ENCODE measurements at regions not wholly inside any gene's neighbourhood (a gene's known extent, or its start where the extent isn't known, plus 50 kb on each side); places are given as distances from the start of the nearest gene placed in this dataset.

GRCh38 chr4:189050643-189051042 lies 890.0 kb upstream of the FRG1 start:
- no peak for DNase-seq

- DNase-seq, result no peak
These were observed 887.1 kb upstream of the FRG1 start for GRCh38 chr4:189053621-189054020.

DNA sequence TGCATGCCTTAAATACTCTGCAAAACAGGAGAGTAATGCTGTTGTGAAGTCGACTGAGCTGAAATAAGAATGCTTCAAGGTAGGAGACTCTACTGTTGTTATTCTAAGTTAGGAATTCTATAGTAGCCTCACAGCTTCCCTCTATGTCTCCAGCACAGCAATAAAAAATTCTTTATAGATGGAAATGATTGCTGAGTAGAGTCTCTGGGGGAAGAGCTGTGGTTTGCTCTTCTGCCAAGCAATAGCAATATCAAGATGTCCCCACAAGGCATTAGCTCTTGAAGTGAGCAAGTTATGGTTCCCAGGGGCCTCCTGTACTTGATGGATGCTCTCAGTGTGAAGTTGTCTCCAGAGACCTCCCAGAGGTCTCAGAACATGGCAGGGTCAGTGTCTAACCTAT lies 880.6 kb upstream of the FRG1 start:
- DNase-seq, result no peak

DNA sequence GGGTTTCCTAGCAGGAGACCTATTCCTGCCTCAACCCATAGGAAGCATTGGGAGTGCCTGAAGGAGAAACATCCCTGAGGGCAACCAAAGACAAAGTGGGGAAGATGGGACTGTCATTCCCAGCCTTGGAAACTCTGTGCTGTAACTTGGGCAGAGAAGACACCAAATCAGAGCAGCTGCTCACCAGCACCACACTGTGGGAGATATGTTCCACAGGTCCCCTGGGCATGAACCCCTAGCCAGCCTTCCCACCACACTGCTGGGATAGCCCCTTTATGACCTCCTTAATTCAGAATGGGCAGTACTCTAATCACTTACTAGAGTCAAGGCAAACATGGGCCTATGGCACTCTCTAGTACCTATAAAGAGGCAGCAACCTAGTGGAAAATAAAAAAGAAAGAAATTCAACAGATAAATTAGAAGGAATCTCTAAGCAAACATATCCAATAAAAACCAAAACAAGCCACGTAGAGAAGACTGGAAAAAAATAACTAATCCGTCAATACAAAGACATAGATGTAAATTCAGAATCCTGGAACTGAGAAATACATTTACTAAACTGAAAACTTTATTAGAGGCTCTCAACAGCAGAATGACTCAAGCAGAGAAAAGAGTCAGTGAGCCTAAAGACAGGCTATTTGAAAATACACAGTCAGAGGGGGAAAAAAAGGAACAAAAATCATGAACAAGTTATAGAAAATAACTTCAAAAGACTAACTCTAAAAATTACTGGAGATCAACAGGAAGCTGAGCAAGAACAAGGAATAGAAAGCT lies 878.4 kb upstream of the FRG1 start:
- DNase-seq, result no peak

GRCh38 chr4:189069772-189070171 lies 870.9 kb upstream of the FRG1 start:
- no peak for DNase-seq

DNA sequence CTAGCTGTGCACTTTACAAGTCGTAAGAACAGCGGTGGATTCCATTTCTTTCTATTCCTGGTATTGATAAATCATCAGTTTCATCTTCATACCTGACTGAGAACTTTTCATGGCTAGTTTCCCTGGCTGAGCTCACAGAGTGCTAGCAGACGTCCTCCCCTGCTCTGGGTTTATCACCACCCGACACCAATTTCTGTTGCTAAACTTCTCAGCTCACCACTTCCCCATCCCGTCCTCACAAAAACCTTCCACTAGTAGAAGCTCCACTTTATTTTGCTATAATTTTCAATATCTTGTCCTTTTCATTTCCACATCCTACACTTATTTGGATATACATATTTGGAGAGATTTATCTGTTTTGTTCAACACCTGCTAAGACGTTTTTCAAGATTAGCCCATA lies 869.4 kb upstream of the FRG1 start:
- no peak for DNase-seq

DNA sequence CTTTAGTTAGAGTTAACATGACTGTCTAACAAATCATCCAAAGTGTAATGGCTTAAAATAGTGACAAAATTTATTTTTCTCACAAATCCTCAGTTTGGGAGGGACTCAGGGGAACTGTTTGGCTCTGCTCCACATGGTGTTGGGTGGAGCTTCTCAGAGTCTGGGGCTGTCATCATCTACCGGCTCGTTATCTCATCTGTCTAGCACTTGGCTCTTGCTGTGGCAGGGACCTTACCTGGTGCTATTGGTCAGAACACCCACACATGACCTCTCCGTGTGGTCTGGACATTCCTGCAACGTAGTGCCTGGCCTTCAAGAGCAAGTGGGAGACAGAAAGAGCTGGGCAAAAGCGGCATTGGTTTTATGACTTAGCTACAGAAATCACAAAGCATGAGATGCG lies 866.9 kb upstream of the FRG1 start:
- DNase-seq, result no peak

DNA sequence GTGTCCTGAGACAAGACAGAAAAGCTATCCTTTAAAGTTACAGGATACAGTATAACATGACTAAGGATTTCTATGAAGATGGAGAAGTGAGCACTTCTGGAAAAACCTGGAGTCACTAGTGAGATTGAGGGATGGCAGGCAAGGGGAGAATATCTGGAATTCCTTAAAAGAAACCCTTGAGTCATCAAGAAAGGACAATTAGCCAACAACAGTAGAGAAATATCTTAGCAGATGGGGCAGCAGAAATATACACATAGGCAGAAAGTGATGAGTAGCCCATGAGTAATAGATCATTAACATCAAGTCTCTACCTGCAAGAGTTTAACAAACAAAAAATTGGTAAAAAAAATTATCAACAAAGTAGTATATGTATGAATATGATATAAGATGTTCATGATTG lies 858.8 kb upstream of the FRG1 start:
- DNase-seq, result no peak

DNA sequence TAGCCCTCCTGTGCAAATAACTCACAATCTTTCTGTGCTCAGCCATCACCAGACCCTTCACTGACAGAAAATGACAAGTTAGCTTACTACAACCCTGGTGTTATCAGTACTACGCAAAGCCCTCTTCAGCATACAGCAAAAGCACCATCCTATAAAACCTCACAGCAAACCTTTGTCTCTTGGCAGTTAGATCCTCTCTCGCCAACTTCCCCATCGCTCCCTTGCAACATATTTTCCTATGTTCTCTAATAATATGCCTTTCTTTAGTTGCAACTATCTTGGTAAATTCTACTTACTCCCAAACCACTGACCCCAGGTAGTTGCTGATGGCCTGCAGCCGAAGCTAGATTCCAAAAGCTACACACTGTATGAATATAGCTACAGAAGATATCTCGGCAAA lies 856.9 kb upstream of the FRG1 start:
- DNase-seq, result no peak

- DNase-seq, result no peak
These were observed 856.0 kb upstream of the FRG1 start for GRCh38 chr4:189084671-189085070.

DNA sequence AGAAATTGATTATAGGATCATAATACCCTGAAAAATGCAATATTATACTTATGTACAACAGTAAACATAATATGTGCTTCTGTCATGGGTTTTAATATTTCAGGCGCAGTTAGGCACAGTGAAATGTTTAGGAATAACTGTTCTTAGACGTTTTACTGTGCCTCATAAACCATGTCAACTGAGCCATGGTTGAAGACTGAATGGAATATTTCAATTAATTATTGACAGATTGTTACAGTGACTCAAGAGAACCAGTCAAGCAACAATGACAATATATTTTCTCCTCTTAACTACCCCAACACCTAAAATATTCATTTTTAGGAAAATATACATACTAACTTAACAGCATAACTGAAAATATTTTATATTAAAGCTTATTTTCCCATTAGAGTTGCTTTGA lies 852.7 kb upstream of the FRG1 start:
- DNase-seq, result no peak

- no peak for DNase-seq
These were observed 851.9 kb upstream of the FRG1 start for GRCh38 chr4:189088780-189089179.

DNA sequence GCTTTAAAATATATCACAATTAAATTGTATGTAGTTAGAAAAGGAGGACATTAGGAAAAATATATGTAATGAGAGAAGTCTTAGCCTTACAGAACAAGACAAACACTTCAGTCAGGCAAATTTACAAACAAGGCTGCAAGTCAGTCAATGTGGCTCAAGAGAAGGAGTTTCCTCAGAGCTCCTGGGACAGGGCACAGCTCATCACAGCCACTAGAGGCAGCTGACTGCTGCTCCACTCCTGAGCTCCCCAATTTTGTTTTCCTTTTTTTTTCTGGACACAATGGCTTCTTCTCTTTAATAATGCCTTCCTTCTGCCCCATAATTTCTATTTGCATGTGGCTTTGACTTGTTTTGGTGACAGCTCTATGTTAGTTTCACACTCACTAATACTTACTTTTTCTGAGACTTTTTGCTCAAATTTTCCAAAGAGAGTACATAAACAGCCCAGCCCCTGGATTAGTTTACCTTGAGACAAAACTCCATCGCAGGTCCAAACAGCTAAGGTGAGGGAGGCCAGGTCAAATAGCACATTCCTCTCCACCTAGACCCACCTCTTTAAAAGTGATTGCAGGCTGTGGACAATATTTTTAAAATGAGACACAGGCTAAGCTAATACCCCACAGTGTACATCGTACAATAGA lies 850.4 kb upstream of the FRG1 start:
- no peak for DNase-seq

- peak; percentile 37 for DNase-seq
These were observed 848.1 kb upstream of the FRG1 start for GRCh38 chr4:189092581-189092980.

DNA sequence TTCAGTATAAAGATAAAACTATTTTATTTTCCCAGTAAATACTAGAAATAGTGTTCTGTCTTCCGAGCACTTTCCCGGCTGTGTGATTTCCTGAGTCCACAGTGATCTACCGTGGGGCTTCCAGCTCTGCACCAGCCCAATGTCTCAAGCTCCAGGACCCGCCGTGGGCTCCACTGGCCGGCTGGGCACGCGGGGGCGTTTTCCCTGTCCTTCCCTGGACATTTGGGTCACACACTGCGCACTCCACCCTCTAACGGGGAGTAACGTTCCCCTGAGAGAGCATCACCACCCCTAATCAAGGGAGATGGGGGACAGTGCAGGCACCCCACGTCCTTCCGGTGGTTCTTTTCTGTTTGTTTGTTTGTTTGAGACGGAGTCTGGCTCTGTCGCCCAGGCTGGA lies 844.6 kb upstream of the FRG1 start:
- no peak for DNase-seq

GRCh38 chr4:189096717-189097116 lies 844.0 kb upstream of the FRG1 start:
- DNase-seq, result no peak

DNA sequence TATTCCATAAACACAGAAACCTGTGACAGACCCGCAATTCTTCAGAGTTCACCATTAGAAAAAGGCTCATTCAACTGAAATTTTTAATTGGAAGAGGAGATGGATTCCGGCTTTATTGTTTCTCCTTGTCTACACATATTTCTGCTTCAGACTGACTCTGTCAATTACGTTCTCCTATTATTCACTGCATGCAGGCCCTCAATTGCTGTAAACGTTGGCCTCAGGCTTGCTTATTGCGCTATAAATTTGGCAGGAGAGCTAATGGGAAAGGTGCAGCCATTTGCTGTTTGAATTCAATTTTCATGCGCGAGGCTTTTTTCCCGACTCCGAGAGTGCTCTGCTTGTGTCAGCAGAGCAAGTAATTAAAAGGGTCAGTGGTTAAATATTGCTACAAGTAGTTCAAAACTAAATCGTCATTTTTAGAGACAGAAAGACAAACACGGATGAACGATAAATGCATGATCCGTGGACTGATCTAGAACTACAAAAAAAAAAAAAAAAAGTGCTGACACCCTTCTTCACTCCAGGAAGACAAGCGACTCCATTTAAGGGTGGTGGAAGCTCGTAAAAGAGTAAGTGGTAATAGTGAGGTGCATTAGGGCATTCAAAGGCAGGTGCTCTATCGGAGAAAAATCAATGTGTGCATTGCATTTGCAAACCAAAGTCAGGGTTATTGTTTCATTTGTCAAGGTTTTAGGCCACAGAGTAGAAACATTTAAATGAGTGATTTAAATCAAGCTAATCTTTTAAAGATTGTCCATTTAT lies 841.6 kb upstream of the FRG1 start:
- DNase-seq, result no peak

DNA sequence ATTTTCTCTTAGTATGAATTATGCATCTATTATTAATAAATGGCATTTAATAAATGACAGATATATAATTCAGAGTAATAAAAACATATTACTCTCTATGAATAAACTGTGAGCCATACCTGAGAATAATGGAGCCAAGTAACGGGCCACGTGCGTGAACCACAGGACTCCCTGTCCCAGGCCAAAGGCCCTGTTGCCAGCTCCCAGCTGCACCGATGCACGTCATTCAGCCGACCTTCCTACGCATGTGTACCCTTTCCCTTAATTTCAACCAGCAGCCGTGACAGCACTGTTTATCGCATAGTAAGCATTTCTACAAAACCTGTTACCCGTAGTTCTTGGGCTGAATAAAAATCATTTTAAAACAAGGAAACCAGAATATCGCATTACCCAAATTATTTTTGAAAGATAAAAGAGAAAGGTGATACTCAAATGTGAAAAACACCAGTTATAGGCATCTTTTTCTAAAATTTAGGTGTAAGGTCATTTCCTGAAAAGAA lies 827.2 kb upstream of the FRG1 start:
- no peak for DNase-seq

DNA sequence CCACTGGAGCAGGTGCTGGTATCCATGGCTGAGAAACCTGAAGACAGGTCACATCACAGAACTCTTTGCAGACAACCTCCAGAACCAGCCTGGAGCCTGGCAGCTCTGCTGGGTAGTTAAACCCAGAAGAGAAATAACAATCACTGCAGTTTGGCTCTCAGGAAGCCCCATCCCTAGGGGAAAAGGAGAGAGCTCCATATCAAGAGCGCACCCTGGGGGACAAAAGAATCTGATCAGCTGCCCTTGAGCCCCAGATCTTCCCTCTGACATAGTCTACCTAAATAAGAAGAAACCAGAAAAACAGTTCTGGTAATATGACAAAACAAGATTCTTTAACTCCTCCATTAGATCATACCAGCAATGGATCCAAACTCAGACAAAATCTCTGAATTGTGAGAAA lies 823.2 kb upstream of the FRG1 start:
- no peak for DNase-seq

DNA sequence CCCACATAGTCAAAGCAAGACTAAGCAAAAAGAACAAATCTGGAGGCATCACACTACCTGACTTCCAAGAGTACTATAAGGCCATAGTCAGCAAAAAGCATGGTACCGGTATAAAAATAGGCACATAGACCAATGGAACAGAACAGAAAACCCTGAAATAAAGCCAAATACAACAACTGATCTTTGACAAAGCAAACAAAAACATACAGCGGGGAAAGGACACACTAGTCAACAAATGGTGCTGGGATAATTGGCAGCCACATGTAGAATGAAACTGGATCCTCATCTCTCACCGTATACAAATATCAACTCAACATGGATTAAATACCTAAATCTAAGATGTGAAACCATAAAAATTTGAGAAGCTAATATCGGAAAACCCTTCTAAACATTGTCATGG lies 819.3 kb upstream of the FRG1 start:
- DNase-seq, result no peak

DNA sequence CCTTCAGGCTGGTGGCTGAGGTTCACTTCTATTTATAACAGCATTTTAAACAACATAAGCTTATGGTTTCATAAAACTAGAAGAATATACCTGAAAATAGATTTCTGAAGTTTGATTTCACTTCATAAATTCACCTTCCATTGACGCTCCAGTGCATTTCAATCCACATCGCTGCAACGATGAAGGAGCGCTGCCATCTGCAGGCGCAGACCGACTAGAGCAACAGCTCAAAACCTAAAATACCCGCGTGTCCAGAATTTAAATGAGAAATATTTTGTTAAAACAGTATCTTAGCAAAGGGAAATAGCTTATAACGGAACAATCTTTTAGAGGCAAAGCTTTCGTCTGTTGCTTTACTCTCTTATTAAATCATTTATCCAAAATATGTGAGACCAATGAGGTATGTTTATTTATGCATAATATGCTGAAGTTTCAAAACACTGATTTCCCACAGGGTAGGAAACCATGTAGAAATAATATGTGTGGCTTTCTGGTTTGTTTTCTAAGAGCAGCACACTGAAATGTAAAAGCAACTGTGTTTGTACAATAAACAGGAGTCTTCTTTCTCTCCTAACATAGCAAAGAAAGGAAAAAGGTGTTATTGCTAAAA lies 816.4 kb upstream of the FRG1 start:
- peak; percentile 18 for DNase-seq

DNA sequence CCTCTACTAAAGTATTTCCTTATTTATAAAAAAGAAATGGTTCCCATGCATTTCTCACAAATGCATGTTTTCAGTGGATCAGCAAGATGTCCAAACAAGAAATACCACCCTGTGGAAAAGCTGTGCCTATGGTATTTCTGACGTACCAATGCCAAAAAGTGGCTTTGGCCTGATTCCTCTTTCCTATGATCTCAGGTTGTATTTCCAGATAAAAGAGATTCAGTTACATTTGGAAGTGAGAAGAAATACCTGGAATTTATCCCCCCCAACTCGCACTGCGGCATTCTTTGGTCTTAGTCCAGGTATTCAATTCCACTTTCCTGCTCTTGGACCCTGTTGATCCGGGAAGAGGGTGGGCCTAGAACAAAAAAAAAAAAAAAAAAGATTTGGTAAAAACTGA lies 815.9 kb upstream of the FRG1 start:
- DNase-seq, result no peak

DNA sequence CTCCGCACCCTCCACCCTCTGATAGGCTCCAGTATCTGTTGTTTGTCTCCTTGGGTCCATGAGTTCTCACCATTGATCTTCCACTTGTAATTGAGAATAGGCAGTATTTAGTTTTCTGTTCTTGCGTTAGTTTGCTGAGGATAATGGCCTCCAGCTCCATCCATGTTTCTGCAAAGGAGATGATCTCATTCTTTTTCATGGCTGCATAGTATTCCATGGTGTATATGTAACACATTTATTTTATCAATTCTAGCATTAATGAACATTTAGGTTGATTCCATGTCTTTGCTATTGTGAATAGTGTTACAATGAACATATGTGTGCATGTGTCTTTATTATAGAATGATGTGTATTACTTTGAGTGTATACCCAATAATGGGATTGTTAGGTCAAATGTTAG lies 814.6 kb upstream of the FRG1 start:
- DNase-seq, result no peak

DNA sequence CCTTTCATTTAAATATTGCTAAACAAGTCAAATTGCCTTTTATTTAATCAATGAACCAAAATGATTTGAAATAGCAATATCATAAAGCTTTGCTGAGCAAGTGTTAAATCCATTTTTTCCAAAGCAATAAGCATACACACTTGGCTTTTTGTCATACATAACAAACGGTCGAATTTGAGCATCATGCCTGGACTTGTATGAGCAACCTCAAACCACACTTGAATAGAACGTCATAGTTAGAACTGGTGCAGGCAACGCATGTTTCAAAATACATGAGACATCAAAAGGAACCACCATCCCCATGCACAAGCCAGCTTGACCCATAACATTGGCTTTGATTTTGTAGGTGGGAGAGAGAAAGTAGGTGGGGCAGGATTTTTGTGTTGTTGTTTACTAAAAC lies 812.3 kb upstream of the FRG1 start:
- DNase-seq, result no peak

Measured in NCI-H1048 (cell line).